Upper lobe of left lung (tissue), 6 donors: ENCODE measurements at regions not wholly inside any gene's neighbourhood (a gene's known extent, or its start where the extent isn't known, plus 50 kb on each side); places are given as distances from the start of the nearest gene placed in this dataset.
A peak's percentile ranks its signal among the peaks of the same experiment; 100 is the strongest.
"Not testable (repeated sequence)": the region's sequence is repeated elsewhere in the genome, so short reads cannot be mapped to it uniquely, and the experiment has no call there.

Experiments used
- ATAC-seq, 2 donors: fragments of 200-7000 bp; cut with Tn5 transposase; one replicate each; pipeline ENCODE4 v1.9.1; 2022; ENCODE audit warnings: mild to moderate bottlenecking in 2 of 2, moderate library complexity in 2 of 2; ENCODE audit not compliant: low FRiP score in 2 of 2
- DNase-seq, 2 donors: peaks; one replicate each; pipeline ENCODE4 v3.0.0-alpha.2; 2019 to 2020
- H3K27ac ChIP-seq, 4 donors: fragments of 200-600 bp; sonication (generic); one replicate each; pipeline ENCODE4 v1.5.1; 2016 to 2019
- H3K27me3 ChIP-seq, 4 donors: fragments of 200-600 bp; sonication (generic); one replicate each; pipeline ENCODE4 v1.5.1; 2017 to 2019
- H3K36me3 ChIP-seq, 4 donors: fragments of 200-600 bp; sonication (generic); one replicate each; pipeline ENCODE4 v1.5.1; 2016 to 2019
- H3K4me1 ChIP-seq, 4 donors: fragments of 200-600 bp; sonication (generic); one replicate each; pipeline ENCODE4 v1.5.1; 2018 to 2019
- H3K4me3 ChIP-seq, 4 donors: fragments of 200-600 bp; sonication (generic); one replicate each; pipeline ENCODE4 v1.5.1; 2017 to 2019; ENCODE audit warnings: mild to moderate bottlenecking in 2 of 4, moderate library complexity in 1 of 4
- H3K9me3 ChIP-seq, 4 donors: fragments of 200-600 bp; sonication (generic); one replicate each; pipeline ENCODE4 v1.5.1; 2018 to 2019
- EP300 ChIP-seq, 4 donors: sonication (generic); formaldehyde crosslinking; IDR thresholded peaks; one replicate each; pipeline ENCODE4 v1.5.1; 2017; ENCODE audit warnings: antibody characterized with exemption in 4 of 4, control low read depth in 2 of 4
- POLR2A ChIP-seq, 4 donors: fragments of 450-650 bp; IDR thresholded peaks; one replicate each; pipeline ENCODE4 v1.5.1; 2016 to 2017; ENCODE audit warnings: antibody characterized with exemption in 4 of 4, mild to moderate bottlenecking in 2 of 4
- POLR2AphosphoS5 ChIP-seq, 2 donors: sonication (generic); formaldehyde crosslinking; IDR thresholded peaks; one replicate each; pipeline ENCODE4 v1.5.1; 2017; ENCODE audit warnings: antibody characterized with exemption in 2 of 2
- WGBS, 2 donors: methylation state at CpG; one replicate each; pipeline ENCODE4 v1.1.5; 2017 to 2018; 5-methylcytosine and 5-hydroxymethylcytosine counted together
- TF ChIP-seq, protein P1 (sequence below), 6 experiments: fragments of 450-650 bp in 4 of 6; fragments of 200-600 bp in 2 of 6; sonication (generic) in 2 of 6; IDR thresholded peaks; one replicate each; pipeline ENCODE4 v1.5.1; 2016 to 2019; ENCODE audit warnings: antibody characterized with exemption in 6 of 6
- donor health status: DM: no; HTN: no; CAD: no; lungs with moderate emphysema.
- donor health status: DM: no; HTN: yes; CAD: no; lungs with severe emphysema.

GRCh38 chr4:38482696-38483095 lies 181.3 kb upstream of the KLF3 start:
- Histone ChIP-seq H3K4me3 (no peak overlapping the region), H3K36me3 (no peaks in the 10 kb centered on the region), H3K4me1 (no peaks in the 10 kb centered on the region), H3K27me3 (no peaks in the 10 kb centered on the region), H3K27ac (no peak overlapping the region), H3K9me3 (no peaks in the 10 kb centered on the region)
- DNase-seq (no peak), ATAC-seq (no peak)
- 80 to 85% methylated on average over 1 of the region's 1 CpG for WGBS, 2 donors
- TF ChIP-seq POLR2AphosphoS5 (IDR thresholded peaks at IDR 0.05) (no peak), EP300 (IDR thresholded peaks at IDR 0.05) (no peak), POLR2A (IDR thresholded peaks at IDR 0.05) (no peak)
- TF ChIP-seq, protein P1, sequence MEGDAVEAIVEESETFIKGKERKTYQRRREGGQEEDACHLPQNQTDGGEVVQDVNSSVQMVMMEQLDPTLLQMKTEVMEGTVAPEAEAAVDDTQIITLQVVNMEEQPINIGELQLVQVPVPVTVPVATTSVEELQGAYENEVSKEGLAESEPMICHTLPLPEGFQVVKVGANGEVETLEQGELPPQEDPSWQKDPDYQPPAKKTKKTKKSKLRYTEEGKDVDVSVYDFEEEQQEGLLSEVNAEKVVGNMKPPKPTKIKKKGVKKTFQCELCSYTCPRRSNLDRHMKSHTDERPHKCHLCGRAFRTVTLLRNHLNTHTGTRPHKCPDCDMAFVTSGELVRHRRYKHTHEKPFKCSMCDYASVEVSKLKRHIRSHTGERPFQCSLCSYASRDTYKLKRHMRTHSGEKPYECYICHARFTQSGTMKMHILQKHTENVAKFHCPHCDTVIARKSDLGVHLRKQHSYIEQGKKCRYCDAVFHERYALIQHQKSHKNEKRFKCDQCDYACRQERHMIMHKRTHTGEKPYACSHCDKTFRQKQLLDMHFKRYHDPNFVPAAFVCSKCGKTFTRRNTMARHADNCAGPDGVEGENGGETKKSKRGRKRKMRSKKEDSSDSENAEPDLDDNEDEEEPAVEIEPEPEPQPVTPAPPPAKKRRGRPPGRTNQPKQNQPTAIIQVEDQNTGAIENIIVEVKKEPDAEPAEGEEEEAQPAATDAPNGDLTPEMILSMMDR (IDR thresholded peaks at IDR 0.05) = no peak

GRCh38 chr4:38483628-38484027 lies 180.4 kb upstream of the KLF3 start:
- H3K4me1 ChIP-seq, ATAC-seq, H3K4me3 ChIP-seq, H3K9me3 ChIP-seq, H3K27ac ChIP-seq, H3K27me3 ChIP-seq, DNase-seq, H3K36me3 ChIP-seq: not testable (repeated sequence)

DNA sequence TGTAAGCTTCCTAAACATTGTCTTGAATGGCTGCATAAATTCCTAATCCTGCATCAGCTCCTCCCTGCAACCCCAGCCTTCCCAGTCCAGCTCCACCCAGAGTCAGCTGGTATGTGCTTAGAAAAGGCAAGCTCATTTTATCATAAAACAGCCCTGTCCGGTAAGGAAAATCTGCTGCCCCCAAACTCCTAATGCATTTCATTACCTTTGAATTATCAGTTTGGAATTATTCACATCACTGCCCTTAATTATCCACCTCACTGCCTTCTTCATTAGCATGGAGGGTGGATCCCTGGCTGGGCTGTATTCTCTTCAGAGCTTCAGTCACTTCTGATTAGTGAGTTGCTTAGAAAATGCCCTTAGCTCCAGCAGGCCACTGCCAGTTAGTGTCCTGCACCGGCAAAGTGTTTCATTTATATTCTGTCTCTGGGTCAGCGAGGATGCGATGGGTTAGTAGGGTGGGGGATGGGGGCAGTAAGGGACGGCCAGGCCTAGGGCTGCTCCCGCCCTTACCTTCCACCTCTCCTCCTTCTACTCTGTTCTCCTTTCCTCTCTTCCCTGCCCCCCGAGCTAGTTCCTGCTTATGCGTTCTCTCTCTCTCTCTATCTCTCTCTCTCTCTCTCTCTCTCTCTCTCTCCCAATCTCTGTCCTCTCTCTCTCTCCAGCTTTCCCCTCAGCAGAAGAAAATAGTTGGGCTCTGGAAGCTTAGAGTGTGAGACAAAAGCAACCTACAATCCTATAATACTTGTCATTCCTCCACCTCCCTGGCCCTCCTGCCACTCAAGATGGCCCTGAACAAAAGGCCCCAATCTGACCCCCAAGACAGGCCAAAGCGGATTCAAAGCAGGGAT lies 174.8 kb upstream of the KLF3 start:
- TF ChIP-seq, protein P1 (IDR thresholded peaks at IDR 0.05) = no peak
- TF ChIP-seq POLR2A (IDR thresholded peaks at IDR 0.05) (no peak), EP300 (IDR thresholded peaks at IDR 0.05) (no peak), POLR2AphosphoS5 (IDR thresholded peaks at IDR 0.05) (no peak)
- 82% methylated on average over 9 of the region's 9 CpGs for WGBS, 2 donors
- peak overlapping the region in 3 of 4 donors; percentile 21 to 71 (median 47) for H3K27ac ChIP-seq
- DNase-seq = no peak
- H3K36me3 ChIP-seq = no peaks in the 10 kb centered on the region
- peaks cover 6 to 24% (median 10%) of the 10 kb centered on the region in 4 donors for H3K4me1 ChIP-seq
- H3K9me3 ChIP-seq = no peaks in the 10 kb centered on the region
- no peaks in the 10 kb centered on the region for H3K27me3 ChIP-seq
- H3K4me3 ChIP-seq = no peak overlapping the region
- no peak for ATAC-seq

GRCh38 chr4:38489924-38490639 lies 173.9 kb upstream of the KLF3 start:
- ATAC-seq (peak in 1 of 2 donors; percentile 17), DNase-seq (no peak)
- Histone ChIP-seq H3K4me3 (no peak overlapping the region), H3K4me1 (peaks cover 6 to 24% (median 10%) of the 10 kb centered on the region in 4 donors), H3K27me3 (no peaks in the 10 kb centered on the region), H3K36me3 (no peaks in the 10 kb centered on the region), H3K9me3 (no peaks in the 10 kb centered on the region), H3K27ac (peak overlapping the region in 3 of 4 donors; percentile 21 to 71 (median 47))
- 36 to 38% methylated on average over 6 to 7 of the region's 7 CpGs for WGBS, 2 donors
- TF ChIP-seq EP300 (IDR thresholded peaks at IDR 0.05) (no peak), POLR2A (IDR thresholded peaks at IDR 0.05) (no peak), POLR2AphosphoS5 (IDR thresholded peaks at IDR 0.05) (peak; percentile 8 to 33)
- TF ChIP-seq, protein P1 (IDR thresholded peaks at IDR 0.05) = no peak

DNA sequence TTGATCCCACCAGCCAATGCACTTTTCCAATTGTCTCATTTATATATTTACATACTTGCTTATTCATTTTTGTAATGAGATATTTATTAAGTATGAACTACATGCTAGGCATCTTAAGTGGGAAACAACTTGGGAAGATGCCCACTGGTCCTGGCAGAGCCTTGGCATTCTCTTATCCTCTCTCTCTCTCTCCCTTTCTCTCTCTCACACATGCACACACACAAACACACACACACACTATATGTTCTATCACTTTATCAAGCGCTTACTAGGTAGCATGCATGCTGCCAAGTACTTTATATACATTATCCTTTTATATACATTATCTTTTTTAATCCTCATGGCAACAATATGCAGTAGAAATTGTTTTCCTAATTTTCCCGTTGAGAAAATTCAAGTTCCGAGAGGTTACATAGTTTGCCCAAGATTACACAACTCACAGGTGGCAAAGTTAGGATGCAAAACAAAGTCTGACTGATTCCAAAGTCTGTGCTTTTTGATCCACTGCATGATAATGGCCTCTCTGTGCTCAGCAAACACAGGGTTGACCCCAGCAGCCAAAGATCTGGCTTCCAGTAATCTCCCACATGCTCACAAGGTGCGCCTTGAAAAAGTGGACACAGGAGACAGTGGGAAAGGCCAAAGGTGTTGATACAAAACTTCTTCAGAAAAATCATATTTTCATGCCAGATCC lies 173.1 kb upstream of the KLF3 start:
- peak overlapping the region in 2 of 4 donors; percentile 47 to 71 for H3K27ac ChIP-seq
- H3K36me3 ChIP-seq = no peaks in the 10 kb centered on the region
- H3K27me3 ChIP-seq = no peaks in the 10 kb centered on the region
- H3K4me1 ChIP-seq = peaks cover 6 to 24% (median 10%) of the 10 kb centered on the region in 4 donors
- DNase-seq = no peak
- no peak overlapping the region for H3K4me3 ChIP-seq
- no peaks in the 10 kb centered on the region for H3K9me3 ChIP-seq
- TF ChIP-seq EP300 (IDR thresholded peaks at IDR 0.05) = no peak
- TF ChIP-seq, protein P1 (IDR thresholded peaks at IDR 0.05) = no peak
- no peak for TF ChIP-seq POLR2AphosphoS5 (IDR thresholded peaks at IDR 0.05)
- TF ChIP-seq POLR2A (IDR thresholded peaks at IDR 0.05) = no peak
- WGBS, 2 donors = 84 to 88% methylated on average over 4 of the region's 4 CpGs
- no peak for ATAC-seq
